ENCODE measurements at regions not wholly inside any gene's neighbourhood (a gene's known extent, or its start where the extent isn't known, plus 50 kb on each side); places are given as distances from the start of the nearest gene placed in this dataset.

DNA sequence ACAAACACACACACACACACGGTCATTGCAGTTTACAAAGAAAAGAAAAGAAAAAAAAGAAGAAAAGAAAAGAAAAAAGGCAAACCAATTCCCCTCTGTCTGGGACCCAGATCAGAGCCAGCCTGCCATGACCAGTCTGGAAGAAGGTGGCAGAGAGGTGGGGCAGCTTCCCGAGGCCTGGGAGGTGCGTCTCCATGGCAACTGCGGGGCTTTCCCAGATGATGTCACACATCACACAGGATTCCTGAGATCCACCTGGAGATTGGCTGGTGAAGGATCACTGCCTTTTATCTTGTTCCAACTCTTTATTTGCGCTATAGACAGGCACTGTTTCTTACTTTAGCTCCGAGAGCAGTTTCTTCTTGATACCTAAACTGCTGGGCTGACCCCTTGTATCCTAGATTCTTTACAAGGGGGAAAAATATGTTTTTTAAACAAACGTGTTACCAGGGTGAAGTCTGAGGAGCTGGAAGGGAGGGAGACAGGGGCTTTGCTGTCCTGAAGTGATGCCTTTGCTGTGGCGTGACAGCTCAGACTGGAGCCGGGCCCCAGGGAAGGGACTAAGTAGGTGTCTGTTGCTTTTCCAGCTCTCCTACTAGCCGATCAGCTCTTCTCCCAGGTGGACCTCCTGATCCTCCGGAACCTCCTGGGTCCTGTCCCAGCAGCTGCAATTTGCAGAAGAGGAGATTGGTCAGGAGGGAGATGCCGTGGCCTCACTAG, 298.5 kb downstream of the KLF6 start:
- intact Hi-C loops (cut with micrococcal nuclease): no loop called here

DNA sequence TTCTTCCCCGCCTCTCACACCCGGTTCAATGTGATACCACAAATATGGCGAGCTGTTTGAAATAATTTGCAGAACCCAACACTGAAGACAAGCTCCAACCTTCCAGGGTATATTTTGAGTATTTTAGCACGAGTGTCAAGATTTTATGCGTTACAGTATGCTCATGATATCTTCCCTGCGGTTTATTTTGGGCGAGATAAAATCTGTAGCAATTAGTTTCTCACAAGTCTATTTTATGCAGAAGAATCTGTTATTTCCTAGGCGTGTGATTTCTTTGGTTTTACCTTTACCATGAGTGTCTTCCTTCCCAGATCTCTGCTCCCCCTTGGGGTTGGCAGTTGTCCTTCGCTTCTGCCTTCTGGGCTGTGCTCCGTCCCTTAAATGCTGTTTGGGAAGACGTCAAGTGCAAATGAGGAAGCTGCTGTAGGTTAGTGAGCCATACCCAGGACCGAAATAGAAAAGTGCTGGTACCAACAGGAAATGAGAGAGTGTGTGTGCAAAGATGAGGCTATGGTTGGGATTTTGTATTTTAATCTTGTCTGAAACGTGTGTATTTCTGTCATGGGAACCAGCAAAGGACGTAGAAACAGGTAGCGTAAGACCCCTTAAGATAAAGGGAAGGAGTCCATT, 299.8 kb downstream of the KLF6 start:
- intact Hi-C loops (cut with micrococcal nuclease): no loop called here

DNA sequence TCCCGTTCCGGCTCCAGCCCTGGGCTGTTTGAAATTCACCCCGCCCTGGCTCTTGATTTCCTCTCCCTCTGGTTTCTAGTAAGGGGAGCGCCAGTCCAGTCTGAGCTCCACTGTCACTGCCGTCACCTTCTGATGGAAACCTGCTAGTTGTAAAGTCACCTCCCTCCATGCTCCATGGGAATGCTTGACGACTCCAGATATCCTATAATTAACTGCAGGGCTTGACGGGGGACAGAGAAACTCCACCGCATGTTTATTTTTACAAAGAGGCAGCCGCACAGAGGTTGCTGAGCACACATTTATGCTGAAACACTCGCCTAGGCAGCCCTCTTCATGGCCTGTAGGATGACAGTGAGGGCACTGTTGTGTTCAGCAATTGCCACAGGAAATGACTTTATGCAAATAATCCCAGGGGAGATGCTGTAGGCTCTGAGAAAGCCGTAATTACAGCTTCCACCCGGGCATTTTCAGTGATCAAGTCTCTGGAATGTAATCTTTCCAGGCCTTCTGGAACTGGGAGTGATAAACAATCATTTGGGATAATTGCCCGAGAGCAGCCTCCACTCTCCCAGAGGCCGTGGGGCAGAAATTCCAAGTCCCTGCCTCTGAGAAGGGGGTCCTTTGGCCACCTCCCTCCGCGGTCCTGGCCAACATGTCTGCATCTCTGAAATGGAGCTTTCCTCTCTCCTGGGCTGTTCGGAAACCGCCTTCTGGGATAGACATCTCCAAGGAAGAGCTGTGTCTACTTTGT, 300.5 kb downstream of the KLF6 start:
- intact Hi-C loops (cut with micrococcal nuclease): no loop called here

DNA sequence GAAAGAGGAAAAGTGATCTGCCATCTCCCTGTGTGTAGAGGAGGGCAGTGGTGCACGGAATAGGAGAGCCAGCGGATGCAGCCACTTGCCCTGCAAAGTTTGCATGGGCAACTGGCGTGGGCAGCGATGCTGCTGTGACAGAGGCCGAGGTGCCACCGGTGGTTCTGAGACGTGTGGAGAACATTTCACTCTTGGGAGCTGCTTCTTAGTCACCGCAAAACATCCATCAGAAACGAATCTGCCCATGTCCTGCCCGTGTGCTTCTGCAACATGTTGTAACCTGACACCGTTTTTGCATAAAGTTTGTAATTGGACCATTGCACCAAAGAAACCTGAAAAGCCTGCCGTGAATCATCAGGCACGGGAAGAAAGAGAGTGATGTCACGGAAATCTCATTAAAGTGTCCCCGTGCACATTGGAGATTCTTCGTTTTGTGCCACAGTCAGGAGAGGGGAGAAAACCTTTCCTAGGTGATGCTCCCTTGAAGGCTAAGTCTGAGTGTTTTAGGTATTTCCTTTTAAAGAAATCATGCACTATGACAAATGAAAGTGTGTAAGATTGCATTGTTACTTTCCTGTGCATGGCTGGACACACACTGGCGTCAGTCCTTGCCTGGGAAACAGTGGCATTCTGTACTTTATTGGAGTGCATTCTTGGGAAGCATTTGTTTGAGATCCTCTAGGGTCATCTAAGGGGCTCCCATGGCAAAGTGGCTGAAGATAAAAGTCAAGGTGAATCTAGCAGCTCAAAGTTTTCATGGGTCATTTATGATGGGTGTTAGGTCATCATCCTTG, 302.6 kb downstream of the KLF6 start:
- intact Hi-C loops (cut with micrococcal nuclease): no loop called here

DNA sequence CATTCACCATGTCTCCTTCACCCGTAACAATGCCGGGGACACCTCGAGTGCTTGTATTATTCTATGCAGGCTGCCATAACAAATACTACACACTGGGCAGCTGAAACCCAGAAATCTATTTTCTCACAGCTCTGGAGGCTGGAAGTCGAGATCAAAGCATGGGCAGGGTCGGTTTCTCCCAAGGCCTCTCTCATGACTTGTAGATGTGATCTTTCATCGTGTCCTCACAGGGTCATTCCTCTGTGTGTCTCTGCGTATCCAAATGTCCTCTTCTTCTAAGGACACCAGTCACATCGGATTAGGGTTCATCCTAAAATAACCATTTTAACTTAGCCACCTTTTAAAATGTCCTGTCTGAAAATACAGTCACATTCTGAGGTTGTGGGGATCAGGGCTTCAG, 303.5 kb downstream of the KLF6 start:
- intact Hi-C loops (cut with micrococcal nuclease): no loop called here

DNA sequence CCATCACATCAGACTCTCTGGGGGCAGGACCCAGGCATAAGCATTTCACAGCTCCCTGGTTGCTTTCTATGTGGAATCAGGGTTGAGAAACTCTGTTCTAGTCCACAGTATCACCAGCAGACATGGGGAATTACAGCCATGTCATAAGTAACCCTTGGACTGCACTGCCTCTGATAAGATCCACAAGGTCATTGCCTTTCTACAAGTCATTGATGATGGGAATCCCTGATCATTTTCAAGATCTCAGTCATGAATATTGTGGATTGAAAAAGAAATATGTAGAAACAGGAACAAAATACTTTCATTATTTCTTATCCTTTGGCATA, 304.1 kb downstream of the KLF6 start:
- intact Hi-C loops (cut with micrococcal nuclease): no loop called here

DNA sequence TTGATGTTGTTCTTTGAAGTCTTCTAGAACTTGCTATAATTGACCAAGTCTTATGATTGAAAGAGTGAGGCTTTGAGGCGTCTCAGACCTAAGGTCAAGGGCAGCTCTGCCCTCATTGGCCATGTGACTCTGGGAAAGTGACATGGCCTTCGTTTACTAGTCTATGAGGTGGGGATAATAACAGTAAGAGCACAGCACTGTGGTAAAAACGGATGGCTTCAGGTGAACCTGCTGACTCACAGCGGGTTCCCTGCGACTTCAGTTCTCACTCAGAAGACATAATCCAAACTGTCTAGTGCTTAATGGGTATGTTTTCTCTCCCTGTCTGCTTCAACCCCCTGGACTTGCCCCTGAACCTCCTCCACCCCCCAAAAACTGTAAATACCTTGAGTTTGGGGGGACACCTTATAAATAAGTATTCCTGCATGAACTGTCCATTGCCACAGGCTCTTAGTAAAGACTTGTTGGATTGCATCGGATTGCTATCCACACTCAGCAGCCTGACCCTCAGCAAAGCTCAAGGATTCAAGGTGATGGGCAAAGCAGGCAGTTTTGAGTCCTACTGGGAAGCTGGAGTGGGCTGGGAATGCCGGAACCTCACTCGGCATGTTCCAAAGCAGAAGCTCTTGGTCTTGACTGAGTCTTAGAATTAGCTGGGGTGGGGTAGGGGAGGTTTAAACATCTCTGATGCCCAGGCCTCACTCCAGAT, 304.6 kb downstream of the KLF6 start:
- intact Hi-C loops (cut with micrococcal nuclease): no loop called here

DNA sequence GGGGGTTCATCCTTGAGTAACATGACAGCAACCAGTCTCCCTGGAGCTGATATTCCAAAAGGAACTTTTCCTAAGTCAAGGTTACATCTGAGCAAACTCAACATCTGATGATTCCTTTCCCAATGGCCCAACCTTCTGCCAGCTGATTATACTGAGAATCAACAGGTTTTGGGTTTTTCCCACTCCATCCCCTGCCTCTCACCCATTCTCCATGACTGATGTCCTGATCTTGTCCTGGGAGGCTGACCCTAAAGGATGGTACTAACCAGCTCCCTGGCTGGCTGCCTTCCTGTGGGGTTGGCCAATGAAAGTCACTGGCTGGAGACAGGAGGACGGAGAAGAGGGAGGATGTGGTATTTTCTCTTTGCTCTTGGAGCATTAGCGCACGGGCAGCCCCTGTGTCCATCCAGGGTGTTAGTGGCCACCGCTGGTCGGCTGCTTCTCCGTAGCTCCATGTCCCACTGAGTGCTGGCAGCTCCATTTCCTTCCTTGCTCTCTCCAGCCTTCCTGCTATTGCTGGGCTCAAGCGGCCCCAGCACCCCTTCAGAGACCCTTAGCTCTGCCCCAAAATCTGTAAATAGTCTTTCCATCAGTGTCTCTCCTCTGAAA, 306.2 kb upstream of the PITRM1 start:
- intact Hi-C loops (cut with micrococcal nuclease): no loop called here

DNA sequence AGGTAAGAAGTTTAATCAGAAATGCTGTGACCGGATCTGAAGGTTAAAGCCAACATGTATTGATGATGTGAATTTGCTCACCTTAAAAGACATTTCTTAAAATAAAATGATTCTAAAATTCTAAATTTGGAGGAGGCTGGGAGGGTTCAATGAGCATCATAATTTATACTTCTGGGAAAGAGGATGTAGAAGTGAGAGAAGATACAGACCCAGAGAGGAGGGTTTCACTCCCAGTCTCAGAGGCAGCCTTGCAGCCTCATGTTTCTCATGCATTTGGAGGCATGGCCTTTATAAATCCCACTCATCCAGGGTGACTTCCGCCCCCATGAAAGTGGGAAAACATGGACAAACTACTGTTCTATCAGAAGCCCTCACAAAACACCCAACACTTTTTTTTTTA, 305.6 kb upstream of the PITRM1 start:
- intact Hi-C loops (cut with micrococcal nuclease): no loop called here

DNA sequence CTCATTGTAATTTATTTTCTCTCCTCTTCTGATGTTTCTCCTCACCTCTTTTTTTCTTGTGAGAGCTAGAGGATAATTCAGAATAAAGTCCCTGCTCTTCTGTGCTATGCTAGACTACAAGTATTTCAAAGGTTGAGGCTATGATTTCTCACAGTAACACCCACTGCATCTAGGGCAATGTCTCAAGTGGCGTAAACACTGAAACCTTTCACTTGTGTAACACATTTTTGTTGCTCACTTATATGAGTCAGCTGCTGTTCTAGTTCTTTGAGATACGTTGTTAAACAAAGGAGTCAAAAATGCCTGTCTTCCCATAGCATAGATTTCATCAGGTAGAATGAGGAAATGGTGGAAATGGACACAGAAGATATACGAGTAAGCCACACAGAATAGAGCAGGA, 305.1 kb upstream of the PITRM1 start:
- intact Hi-C loops (cut with micrococcal nuclease): no loop called here

DNA sequence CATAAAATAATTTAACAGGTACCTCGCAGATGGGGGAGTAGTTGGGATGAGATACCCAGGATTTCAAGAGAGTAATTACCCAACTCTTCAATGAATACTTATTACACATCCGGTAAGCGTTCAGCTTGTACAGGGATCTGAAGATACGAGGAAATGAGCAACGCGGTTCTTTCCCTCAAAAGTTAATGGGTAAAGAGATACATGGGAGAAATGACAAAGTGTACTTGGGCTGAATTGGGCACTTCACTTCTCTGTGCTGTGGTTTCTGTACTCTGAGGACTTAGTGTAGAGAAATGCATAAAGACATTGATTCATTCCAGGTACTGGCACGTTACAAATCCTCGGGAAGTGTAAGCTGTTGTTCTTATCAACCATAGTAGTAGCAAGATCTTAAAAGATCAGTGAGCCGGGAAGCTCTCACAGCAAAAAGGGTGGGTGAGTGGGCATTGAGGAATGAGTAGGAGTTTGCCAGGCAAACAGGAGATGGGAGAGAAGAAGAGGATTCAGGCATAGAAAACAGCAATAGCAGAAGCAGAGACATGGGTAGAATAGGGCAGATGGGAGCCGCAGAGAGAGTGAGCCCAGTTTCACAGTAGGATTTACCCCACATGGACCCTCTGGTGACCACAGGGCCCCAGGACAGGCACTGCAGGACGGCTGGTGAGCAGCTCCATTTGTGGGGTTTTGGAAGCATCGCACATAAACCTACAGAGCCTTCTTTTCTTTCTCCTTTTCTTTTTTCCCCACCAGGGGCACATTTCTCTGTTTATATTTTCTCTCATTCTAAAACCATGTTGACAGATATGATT, 304.3 kb upstream of the PITRM1 start:
- intact Hi-C loops (cut with micrococcal nuclease): no loop called here

DNA sequence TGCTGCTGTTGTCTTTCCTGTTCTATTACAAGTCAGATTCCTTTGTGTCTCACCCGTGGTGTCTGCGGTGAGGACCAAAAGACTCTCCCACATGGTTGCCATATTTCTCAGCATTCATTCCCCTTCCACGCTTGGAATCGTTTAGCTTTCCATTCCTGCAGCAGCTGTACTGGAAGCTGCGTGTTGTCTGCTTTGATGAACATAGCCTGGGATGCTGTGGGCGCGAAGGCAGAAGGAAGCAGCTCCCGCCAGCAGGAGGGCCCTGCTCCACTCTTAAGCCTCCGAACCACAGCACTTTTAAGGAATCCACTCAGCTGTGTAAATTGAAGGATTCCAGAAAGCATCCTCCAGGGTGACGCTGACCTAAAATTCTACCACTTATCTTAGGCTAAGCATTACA, 303.6 kb upstream of the PITRM1 start:
- intact Hi-C loops (cut with micrococcal nuclease): no loop called here

DNA sequence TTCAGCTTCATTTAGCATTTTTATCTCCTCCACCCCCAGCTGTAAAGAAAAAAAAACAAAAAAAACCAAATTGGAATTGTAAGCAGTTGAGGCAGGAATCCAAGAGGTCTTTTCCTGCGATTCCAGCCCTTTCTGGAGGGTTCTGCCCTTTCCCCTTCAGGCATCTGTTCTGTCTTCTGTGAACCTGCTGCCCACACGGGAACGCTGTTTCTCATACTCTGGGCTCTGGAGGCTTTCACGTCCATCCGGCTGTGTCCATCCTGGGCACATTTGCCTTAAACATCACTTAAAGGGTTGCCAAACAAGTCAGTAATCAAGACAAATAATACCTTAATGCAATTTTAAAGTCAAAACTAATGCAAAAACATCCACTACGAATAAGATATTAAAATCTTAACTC, 302.8 kb upstream of the PITRM1 start:
- intact Hi-C loops (cut with micrococcal nuclease): no loop called here

DNA sequence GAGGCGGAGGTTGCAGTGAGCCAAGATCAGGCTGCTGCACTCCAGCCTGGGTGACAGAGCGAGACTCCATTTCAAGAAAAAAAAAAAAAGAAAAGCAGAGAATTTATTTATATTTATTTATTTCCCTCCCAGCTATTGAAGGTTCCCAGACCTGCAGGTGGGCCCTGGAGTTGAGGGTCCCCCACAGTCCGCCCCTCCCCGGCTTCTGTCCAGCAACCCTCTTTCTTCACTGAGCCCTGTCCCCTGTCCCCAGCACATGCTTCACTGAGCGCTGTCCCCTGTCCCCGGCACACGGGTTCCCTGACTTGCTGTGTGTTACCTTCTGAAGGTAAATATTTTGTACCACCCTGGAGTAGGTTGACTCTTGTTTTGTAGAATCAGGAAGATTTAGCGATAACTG, 301.7 kb upstream of the PITRM1 start:
- intact Hi-C loops (cut with micrococcal nuclease): no loop called here

DNA sequence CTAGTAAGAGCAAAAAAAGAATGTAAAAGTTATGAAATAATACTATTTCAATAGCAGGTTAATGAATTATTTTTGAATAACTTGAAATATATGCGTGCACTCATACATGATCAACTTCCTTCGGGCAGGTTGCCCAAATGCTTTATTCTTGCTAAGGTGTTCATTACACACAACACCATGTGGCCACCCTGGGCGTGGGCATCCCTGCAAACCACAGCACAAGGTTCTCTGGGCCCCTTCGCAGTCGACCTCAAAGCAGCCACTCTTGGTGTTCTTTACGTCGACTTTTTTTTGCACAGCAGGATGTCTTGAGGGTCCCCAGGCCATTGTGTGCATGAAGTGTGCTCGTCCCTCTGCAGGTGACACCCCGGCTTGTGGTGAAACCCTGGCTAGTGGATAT, 300.7 kb upstream of the PITRM1 start:
- intact Hi-C loops (cut with micrococcal nuclease): no loop called here

DNA sequence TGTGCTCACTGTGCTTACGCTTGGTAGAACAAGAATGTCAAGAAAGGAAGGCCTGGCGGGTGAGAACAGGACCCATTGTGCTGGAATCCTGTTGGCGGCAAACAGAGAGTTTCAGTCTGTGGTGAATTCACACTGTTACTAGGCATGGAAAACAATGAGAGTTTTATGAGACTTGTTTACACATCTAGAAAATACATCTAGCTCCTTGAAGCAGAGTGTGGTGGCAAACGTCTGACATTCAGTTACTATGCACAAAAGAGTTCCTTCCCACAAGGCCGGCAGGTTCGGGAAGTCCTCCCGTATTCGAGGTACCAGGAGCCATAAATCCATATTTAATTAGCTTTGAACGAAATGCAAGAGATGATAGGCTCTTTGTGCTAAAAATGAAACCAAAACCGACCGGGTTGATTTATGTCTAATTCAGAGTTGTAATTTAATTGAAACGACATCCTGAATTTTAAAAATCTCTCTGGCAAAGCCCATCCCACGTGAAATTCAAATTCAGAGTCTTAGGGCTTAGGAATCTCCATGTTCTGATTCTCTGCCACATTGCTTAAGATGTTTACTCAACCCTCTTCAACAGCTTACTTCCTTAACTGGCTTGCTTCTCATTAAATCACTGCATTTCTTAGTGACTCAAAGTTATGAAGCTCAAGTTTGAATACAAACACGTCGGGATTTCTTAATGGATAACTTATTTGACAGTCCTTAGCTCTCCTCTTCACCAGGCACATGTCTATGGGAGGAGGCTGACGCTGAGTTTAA, 299.9 kb upstream of the PITRM1 start:
- intact Hi-C loops (cut with micrococcal nuclease): no loop called here

DNA sequence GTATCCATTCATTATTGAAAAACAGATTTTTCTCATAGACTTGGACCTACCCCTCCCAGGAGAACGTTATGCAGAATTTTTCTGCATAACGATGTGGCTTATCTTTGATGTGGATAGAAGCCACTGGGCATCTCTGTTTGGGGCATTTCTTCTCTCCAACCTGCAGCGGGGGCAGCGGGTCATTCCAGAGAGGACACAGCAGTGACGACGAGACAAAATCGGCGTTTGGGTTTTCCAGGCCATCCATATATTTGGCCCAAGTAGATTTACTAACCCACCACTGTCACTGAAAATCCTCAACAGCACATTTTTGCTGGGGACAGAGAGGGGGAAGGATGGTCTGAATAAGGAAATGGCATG, 299.3 kb upstream of the PITRM1 start:
- intact Hi-C loops (cut with micrococcal nuclease): no loop called here

DNA sequence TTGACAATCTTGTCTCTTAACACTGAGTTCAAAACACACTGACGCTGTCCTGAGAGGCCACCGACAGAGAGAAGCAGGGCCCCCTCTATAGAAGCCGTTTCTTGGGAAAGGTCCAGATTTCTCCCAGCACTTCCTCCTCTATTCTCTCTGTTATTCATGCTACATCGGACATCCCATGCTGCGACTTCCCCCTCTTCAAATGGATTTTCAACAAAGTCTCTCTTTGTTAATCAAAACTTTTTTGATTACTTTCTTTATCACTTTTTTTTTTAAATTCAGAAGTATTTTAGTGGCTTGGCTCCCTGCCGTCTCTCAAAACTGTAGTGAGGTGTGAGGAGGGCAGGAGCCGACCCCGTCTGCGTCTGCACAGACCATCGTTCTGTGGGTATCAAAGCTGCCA, 298.9 kb upstream of the PITRM1 start:
- intact Hi-C loops (cut with micrococcal nuclease): no loop called here

DNA sequence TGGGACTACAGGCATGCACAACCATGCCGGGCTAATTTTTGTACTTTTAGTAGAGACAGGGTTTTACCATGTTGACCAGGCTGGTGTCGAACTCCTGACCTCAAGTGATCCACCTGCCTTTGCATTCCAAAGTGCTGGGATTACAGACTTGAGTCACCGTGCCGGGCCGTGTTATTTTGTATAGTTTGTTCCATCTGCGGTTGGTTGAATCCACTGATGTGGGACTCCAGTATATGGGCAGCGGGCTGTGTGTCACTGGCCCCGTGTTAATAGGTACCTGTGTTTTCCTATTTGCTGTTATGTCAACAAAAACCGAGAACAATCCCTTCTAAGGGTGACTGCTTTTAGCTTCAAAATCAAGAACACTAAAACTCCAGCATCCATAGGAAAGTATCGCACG, 297.6 kb upstream of the PITRM1 start:
- intact Hi-C loops (cut with micrococcal nuclease): no loop called here

All from T-helper 2 cell treated with Interferon-gamma antibody and Interleukin-4, amounts not matched to agents 100 ng/mL and 5 ng/mL, for 36 hours (primary cell).